MCF 10A (cell line): ENCODE measurements at regions not wholly inside any gene's neighbourhood (a gene's known extent, or its start where the extent isn't known, plus 50 kb on each side); places are given as distances from the start of the nearest gene placed in this dataset.

Experiments
- BruUV-seq: library from RNA; stranded (reverse); fragments of 400-500 nt; replicated peaks from 2 replicates; lab custom pipeline; 2021; lab: Mats Ljungman, UMichigan
- CTCF ChIA-PET: fragments of 300-600 bp; sonication (Branson Sonifier 250); formaldehyde crosslinking; extraction: SDS; loops from one replicate; lab custom pipeline; 2021; ENCODE audit warnings: antibody characterized with exemption, inconsistent platforms; lab: Yijun Ruan, JAX
- POLR2A ChIA-PET: fragments of 300-600, 350-650 bp; sonication (Branson Sonifier 250); formaldehyde crosslinking; extraction: SDS; loops from one replicate; lab custom pipeline; 2020; ENCODE audit warnings: antibody characterized with exemption, inconsistent platforms; lab: Yijun Ruan, JAX
- DNase-seq: peaks from one replicate; pipeline ENCODE4 v3.0.0-alpha.2; 2018; ENCODE audit not compliant: unreplicated experiment
- H3K27ac Mint-ChIP-seq: one replicate; pipeline ENCODE4 v1.8.0; 2022; ENCODE audit warnings: mild to moderate bottlenecking, low read depth, mixed read lengths; ENCODE audit not compliant: unreplicated experiment
- H3K27me3 Mint-ChIP-seq: one replicate; pipeline ENCODE4 v1.8.0; 2022; ENCODE audit warnings: mixed read lengths; ENCODE audit not compliant: insufficient read depth, unreplicated experiment
- H3K36me3 Mint-ChIP-seq: one replicate; pipeline ENCODE4 v1.8.0; 2022; ENCODE audit warnings: mild to moderate bottlenecking, moderate library complexity, mixed read lengths; ENCODE audit not compliant: insufficient read depth, unreplicated experiment
- H3K4me1 Mint-ChIP-seq: one replicate; pipeline ENCODE4 v1.8.0; 2022; ENCODE audit warnings: mixed read lengths; ENCODE audit not compliant: insufficient read depth, unreplicated experiment
- H3K4me3 Mint-ChIP-seq: one replicate; pipeline ENCODE4 v1.8.0; 2022; ENCODE audit warnings: mild to moderate bottlenecking, moderate library complexity, mixed read lengths; ENCODE audit not compliant: unreplicated experiment
- H3K9me3 Mint-ChIP-seq: one replicate; pipeline ENCODE4 v1.8.0; 2022; ENCODE audit warnings: mixed read lengths; ENCODE audit not compliant: unreplicated experiment
- CTCF ChIP-seq: fragments of 200-600 bp; IDR thresholded peaks from one replicate; pipeline ENCODE4 v1.8.0; 2022; ENCODE audit warnings: antibody characterized with exemption, mild to moderate bottlenecking; ENCODE audit not compliant: unreplicated experiment
- intact Hi-C: fragments of 100-400 bp; cut with micrococcal nuclease; formaldehyde crosslinking; loops from 2 replicates; pipeline ENCODE4 v1.14.1; 2022

DNA sequence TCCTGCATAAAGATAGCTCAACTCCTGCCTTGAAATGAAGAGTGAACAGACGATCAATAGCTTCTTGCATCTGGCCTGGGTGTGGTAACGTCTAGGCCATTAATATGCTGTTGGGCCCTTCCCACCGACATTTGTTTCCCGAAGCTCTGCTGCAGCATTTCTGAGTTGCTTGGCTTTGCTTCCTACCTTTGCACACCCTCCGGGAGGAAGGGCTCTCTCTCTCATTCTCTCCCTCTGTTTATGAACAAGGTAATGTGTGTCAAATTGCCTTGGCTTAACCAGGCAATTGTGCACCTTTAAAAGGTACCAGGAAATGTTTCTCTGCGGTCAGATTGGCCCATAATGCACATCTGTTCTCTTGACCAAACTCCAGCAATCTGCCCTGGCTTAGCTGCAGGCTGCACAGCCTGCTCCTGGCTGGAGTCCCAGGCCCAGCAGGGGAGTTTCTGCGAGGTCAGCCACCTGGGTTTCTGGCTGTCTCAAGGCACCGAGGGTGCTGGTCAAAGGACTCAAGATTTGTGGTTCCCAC lies 223.7 kb downstream of the SNX10 start:
- ChIA-PET CTCF (interaction anchor here (0.6 to 1.1 kb wide), 5 partner anchors 24 to 633 kb away, joined by 3 to 7 read pairs (median 3); no protein-coding TSS in a partner anchor), POLR2A (interaction anchor here (0.7 to 1.7 kb wide), 8 partner anchors 9 to 628 kb away, joined by 3 to 13 read pairs (median 3); partner anchors contain the start of gene HOXA5)
- H3K36me3 Mint-ChIP-seq: peaks cover 7% of the 10 kb centered on the region
- no peak for TF ChIP-seq CTCF
- DNase-seq: peak; percentile 92
- H3K27ac Mint-ChIP-seq: no peak overlapping the region
- intact Hi-C loops: no loop called here
- no peaks in the 10 kb centered on the region for H3K9me3 Mint-ChIP-seq
- no peaks in the 10 kb centered on the region for H3K4me1 Mint-ChIP-seq
- H3K4me3 Mint-ChIP-seq: no peak overlapping the region
- no peaks in the 10 kb centered on the region for H3K27me3 Mint-ChIP-seq
- no TSS peak for BruUV-seq

DNA sequence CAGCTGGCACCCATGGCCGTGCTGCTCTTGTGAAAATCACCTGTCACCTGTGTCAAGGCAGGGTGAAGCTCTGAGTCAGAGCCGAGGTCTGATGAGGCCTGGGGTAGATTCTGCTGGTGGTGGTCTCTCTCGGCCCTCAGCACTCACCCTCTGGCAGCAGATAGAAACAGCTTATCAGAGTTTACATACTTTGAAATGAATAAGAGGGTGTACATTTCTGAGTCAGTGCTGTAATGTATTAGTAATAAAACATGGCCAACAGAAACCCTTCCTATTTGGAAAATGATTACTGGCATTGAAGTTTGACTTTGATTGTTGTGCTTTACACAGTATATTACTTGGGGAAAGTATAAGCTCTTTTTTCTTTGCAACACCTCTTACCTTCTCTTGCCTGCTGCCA lies 228.8 kb downstream of the SNX10 start:
- H3K4me3 Mint-ChIP-seq: no peak overlapping the region
- H3K27ac Mint-ChIP-seq: no peak overlapping the region
- peaks cover 7% of the 10 kb centered on the region for H3K36me3 Mint-ChIP-seq
- no peaks in the 10 kb centered on the region for H3K9me3 Mint-ChIP-seq
- H3K4me1 Mint-ChIP-seq: no peaks in the 10 kb centered on the region
- no peak for DNase-seq
- intact Hi-C loops: no loop called here
- no peaks in the 10 kb centered on the region for H3K27me3 Mint-ChIP-seq
- CTCF ChIA-PET: interaction anchor here (0.7 to 1.4 kb wide), 2 partner anchors 628 to 1008 kb away, joined by 3 read pairs; no protein-coding TSS in a partner anchor
- POLR2A ChIA-PET: interaction anchor here (2.5 kb wide), 1 partner anchor 12 kb away, joined by 5 read pairs; no protein-coding TSS in a partner anchor
- TF ChIP-seq CTCF: no peak
- no TSS peak for BruUV-seq

- no TSS peak for BruUV-seq
- H3K4me1 Mint-ChIP-seq: no peaks in the 10 kb centered on the region
- no peaks in the 10 kb centered on the region for H3K27me3 Mint-ChIP-seq
- ChIA-PET POLR2A (interaction anchor here (0.6 kb wide), 1 partner anchor 13 kb away, joined by 3 read pairs; no protein-coding TSS in a partner anchor), CTCF (interaction anchor here (0.6 to 0.9 kb wide), 3 partner anchors 153 to 350 kb away, joined by 3 to 8 read pairs (median 3); no protein-coding TSS in a partner anchor)
- no peak for DNase-seq
- H3K27ac Mint-ChIP-seq: no peak overlapping the region
- H3K9me3 Mint-ChIP-seq: no peaks in the 10 kb centered on the region
- no peaks in the 10 kb centered on the region for H3K36me3 Mint-ChIP-seq
- no peak overlapping the region for H3K4me3 Mint-ChIP-seq
- intact Hi-C loops: no loop called here
- TF ChIP-seq CTCF: no peak
Measured at GRCh38 chr7:26522633-26523032, 231.0 kb downstream of the SNX10 start.

GRCh38 chr7:26525398-26526264 lies 234.0 kb downstream of the SNX10 start:
- ChIA-PET CTCF (no interaction called here), POLR2A (interaction anchor here (1.4 kb wide), 1 partner anchor 34 kb away, joined by 3 read pairs; no protein-coding TSS in a partner anchor)
- Mint-ChIP-seq H3K27ac (no peak overlapping the region), H3K27me3 (no peaks in the 10 kb centered on the region), H3K4me1 (no peaks in the 10 kb centered on the region), H3K9me3 (no peaks in the 10 kb centered on the region), H3K36me3 (no peaks in the 10 kb centered on the region), H3K4me3 (no peak overlapping the region)
- BruUV-seq: no TSS peak
- intact Hi-C loops: no loop called here
- no peak for TF ChIP-seq CTCF
- DNase-seq: no peak
